ENCODE measurements at regions not wholly inside any gene's neighbourhood (a gene's known extent, or its start where the extent isn't known, plus 50 kb on each side); places are given as distances from the start of the nearest gene placed in this dataset.

GRCh38 chr13:78372581-78372980 is 230.8 kb downstream of the POU4F1 start:
- DNase-seq (ENCODE audit: low read depth in 1 of 2, low spot score in 1 of 2) = no peak
- TF ChIP-seq JUND (IDR thresholded peaks at IDR 0.05; ENCODE audit: low read depth) = no peak
- in situ Hi-C loops (cut with HindIII; ENCODE audit: low pct_unique_long_range_greater_than_20kb, low sequenced_read_pairs) = no loop called here

GRCh38 chr13:78370231-78370630 is 233.1 kb downstream of the POU4F1 start:
- DNase-seq (ENCODE audit: low read depth in 1 of 2, low spot score in 1 of 2) = no peak
- in situ Hi-C loops (cut with HindIII; ENCODE audit: low pct_unique_long_range_greater_than_20kb, low sequenced_read_pairs) = no loop called here
- TF ChIP-seq JUND (IDR thresholded peaks at IDR 0.05; ENCODE audit: low read depth) = no peak

- DNase-seq (ENCODE audit: low read depth in 1 of 2, low spot score in 1 of 2) = no peak
- in situ Hi-C loops (cut with HindIII; ENCODE audit: low pct_unique_long_range_greater_than_20kb, low sequenced_read_pairs) = no loop called here
- no peak for TF ChIP-seq JUND (IDR thresholded peaks at IDR 0.05; ENCODE audit: low read depth)
These were observed 238.6 kb downstream of the POU4F1 start for GRCh38 chr13:78364711-78365110.

GRCh38 chr13:78341032-78341431 is 262.3 kb downstream of the POU4F1 start:
- DNase-seq (ENCODE audit: low read depth in 1 of 2, low spot score in 1 of 2) = no peak
- in situ Hi-C loops (cut with HindIII; ENCODE audit: low pct_unique_long_range_greater_than_20kb, low sequenced_read_pairs) = no loop called here

GRCh38 chr13:78339927-78340326 is 263.4 kb downstream of the POU4F1 start:
- no peak for TF ChIP-seq JUND (IDR thresholded peaks at IDR 0.05; ENCODE audit: low read depth)
- DNase-seq (ENCODE audit: low read depth in 1 of 2, low spot score in 1 of 2) = no peak
- in situ Hi-C loops (cut with HindIII; ENCODE audit: low pct_unique_long_range_greater_than_20kb, low sequenced_read_pairs) = no loop called here

More at GRCh38 chr13:78341032-78341431, 262.3 kb downstream of the POU4F1 start:
- no peak for TF ChIP-seq JUND (IDR thresholded peaks at IDR 0.05; ENCODE audit: low read depth)

- in situ Hi-C loops (cut with HindIII; ENCODE audit: low pct_unique_long_range_greater_than_20kb, low sequenced_read_pairs) = no loop called here
- DNase-seq (ENCODE audit: low read depth in 1 of 2, low spot score in 1 of 2) = peak in 1 of 2 experiments; percentile 36
- TF ChIP-seq JUND (IDR thresholded peaks at IDR 0.05; ENCODE audit: low read depth) = no peak
These were observed 269.3 kb downstream of the POU4F1 start for GRCh38 chr13:78334059-78334458.

- DNase-seq (ENCODE audit: low read depth in 1 of 2, low spot score in 1 of 2) = no peak
- TF ChIP-seq JUND (IDR thresholded peaks at IDR 0.05; ENCODE audit: low read depth) = no peak
- in situ Hi-C loops (cut with HindIII; ENCODE audit: low pct_unique_long_range_greater_than_20kb, low sequenced_read_pairs) = no loop called here
These were observed 276.7 kb downstream of the POU4F1 start for GRCh38 chr13:78326633-78327032.

- in situ Hi-C loops (cut with HindIII; ENCODE audit: low pct_unique_long_range_greater_than_20kb, low sequenced_read_pairs) = no loop called here
- no peak for TF ChIP-seq JUND (IDR thresholded peaks at IDR 0.05; ENCODE audit: low read depth)
- DNase-seq (ENCODE audit: low read depth in 1 of 2, low spot score in 1 of 2) = peak in 1 of 2 experiments; percentile 47
These were observed 277.8 kb downstream of the POU4F1 start for GRCh38 chr13:78325585-78325984.

GRCh38 chr13:78323848-78324247 is 279.5 kb downstream of the POU4F1 start:
- no peak for TF ChIP-seq JUND (IDR thresholded peaks at IDR 0.05; ENCODE audit: low read depth)
- in situ Hi-C loops (cut with HindIII; ENCODE audit: low pct_unique_long_range_greater_than_20kb, low sequenced_read_pairs) = no loop called here
- DNase-seq (ENCODE audit: low read depth in 1 of 2, low spot score in 1 of 2) = no peak

GRCh38 chr13:78323040-78323439 is 280.3 kb downstream of the POU4F1 start:
- TF ChIP-seq JUND (IDR thresholded peaks at IDR 0.05; ENCODE audit: low read depth) = no peak
- in situ Hi-C loops (cut with HindIII; ENCODE audit: low pct_unique_long_range_greater_than_20kb, low sequenced_read_pairs) = no loop called here
- DNase-seq (ENCODE audit: low read depth in 1 of 2, low spot score in 1 of 2) = no peak

- no peak for TF ChIP-seq JUND (IDR thresholded peaks at IDR 0.05; ENCODE audit: low read depth)
- no peak for DNase-seq (ENCODE audit: low read depth in 1 of 2, low spot score in 1 of 2)
- in situ Hi-C loops (cut with HindIII; ENCODE audit: low pct_unique_long_range_greater_than_20kb, low sequenced_read_pairs) = no loop called here
These were observed 284.2 kb downstream of the POU4F1 start for GRCh38 chr13:78319101-78319627.

GRCh38 chr13:78317030-78317429 is 286.3 kb downstream of the POU4F1 start:
- in situ Hi-C loops (cut with HindIII; ENCODE audit: low pct_unique_long_range_greater_than_20kb, low sequenced_read_pairs) = no loop called here
- no peak for TF ChIP-seq JUND (IDR thresholded peaks at IDR 0.05; ENCODE audit: low read depth)
- DNase-seq (ENCODE audit: low read depth in 1 of 2, low spot score in 1 of 2) = peak; percentile 4 to 57

GRCh38 chr13:78309497-78310180 is 293.7 kb downstream of the POU4F1 start:
- no peak for TF ChIP-seq JUND (IDR thresholded peaks at IDR 0.05; ENCODE audit: low read depth)
- in situ Hi-C loops (cut with HindIII; ENCODE audit: low pct_unique_long_range_greater_than_20kb, low sequenced_read_pairs) = no loop called here
- no peak for DNase-seq (ENCODE audit: low read depth in 1 of 2, low spot score in 1 of 2)

All from T47D (cell line).